Right cardiac atrium (tissue), 5 donors: ENCODE measurements at regions not wholly inside any gene's neighbourhood (a gene's known extent, or its start where the extent isn't known, plus 50 kb on each side); places are given as distances from the start of the nearest gene placed in this dataset.
"Not testable (repeated sequence)": the region's sequence is repeated elsewhere in the genome, so short reads cannot be mapped to it uniquely, and the experiment has no call there.

ENCODE experiments used
- ATAC-seq, 2 donors: fragments of 200-7000 bp; cut with Tn5 transposase; one replicate each; pipeline versions ENCODE4 v1.8.0 to v1.9.1; 2020; ENCODE audit warnings: moderate library complexity in 2 of 2, mild to moderate bottlenecking in 1 of 2
- DNase-seq, 3 donors: peaks; one replicate each; pipeline ENCODE4 v3.0.0-alpha.2; 2020
- H3K27ac ChIP-seq: one replicate; pipeline ENCODE4 v1.5.1; 2013; ENCODE audit warnings: mild to moderate bottlenecking, low read length, control low read depth, moderate library complexity
- H3K27me3 ChIP-seq: one replicate; pipeline ENCODE4 v1.6.1; 2013; ENCODE audit not compliant: control insufficient read depth, insufficient read depth
- H3K4me1 ChIP-seq: one replicate; pipeline ENCODE4 v1.6.1; 2013; ENCODE audit warnings: low read length; ENCODE audit not compliant: control insufficient read depth, insufficient read depth
- H3K4me3 ChIP-seq: one replicate; pipeline ENCODE4 v1.5.1; 2013; ENCODE audit warnings: low read length, control low read depth
- H3K9me3 ChIP-seq: one replicate; pipeline ENCODE4 v1.6.1; 2013; ENCODE audit warnings: low read length; ENCODE audit not compliant: control insufficient read depth
- WGBS: extraction: QIAGEN DNeasy Blood & Tissue Kit; methylation state at CpG from one replicate; pipeline ENCODE4 v1.1.7; 2013; 5-methylcytosine and 5-hydroxymethylcytosine counted together
- intact Hi-C, 4 donors: fragments of 100-400 bp; cut with DNase I; formaldehyde crosslinking; loops; one replicate each; pipeline versions ENCODE4 v1.11.0 to v1.14.0; 2022 to 2023
- donor health status: healthy with polysubstance abuse.
- donor health status: DM: no; HTN: yes; CAD: no.
- donor health status: DM: no; HTN: no; CAD: no.
- donor health status: DM: no; HTN: yes; CAD: no; lungs with severe emphysema.
- donor health status: DM: yes; HTN: yes; CAD: no.

- no peak for ATAC-seq
- H3K4me1 ChIP-seq, result no peaks in the 10 kb centered on the region
Measured at GRCh38 chr3:118635711-118636110, 398.9 kb downstream of the IGSF11 start.

GRCh38 chr3:118636841-118637240 is 397.8 kb downstream of the IGSF11 start:
- 58% methylated on average over 4 of the region's 4 CpGs for WGBS
- H3K4me3 ChIP-seq, result no peak overlapping the region
- no peaks in the 10 kb centered on the region for H3K27me3 ChIP-seq
- DNase-seq, result no peak
- no peak for ATAC-seq
- H3K9me3 ChIP-seq, result no peaks in the 10 kb centered on the region
- H3K4me1 ChIP-seq, result no peaks in the 10 kb centered on the region
- H3K27ac ChIP-seq, result no peak overlapping the region
- intact Hi-C loops, result no loop called here

More at GRCh38 chr3:118635711-118636110, 398.9 kb downstream of the IGSF11 start:
- 29% methylated on average over 1 of the region's 1 CpG for WGBS
- intact Hi-C loops, result no loop called here
- H3K27me3 ChIP-seq, result no peaks in the 10 kb centered on the region
- DNase-seq, result no peak
- H3K9me3 ChIP-seq, result no peaks in the 10 kb centered on the region
- no peak overlapping the region for H3K4me3 ChIP-seq
- no peak overlapping the region for H3K27ac ChIP-seq

DNA sequence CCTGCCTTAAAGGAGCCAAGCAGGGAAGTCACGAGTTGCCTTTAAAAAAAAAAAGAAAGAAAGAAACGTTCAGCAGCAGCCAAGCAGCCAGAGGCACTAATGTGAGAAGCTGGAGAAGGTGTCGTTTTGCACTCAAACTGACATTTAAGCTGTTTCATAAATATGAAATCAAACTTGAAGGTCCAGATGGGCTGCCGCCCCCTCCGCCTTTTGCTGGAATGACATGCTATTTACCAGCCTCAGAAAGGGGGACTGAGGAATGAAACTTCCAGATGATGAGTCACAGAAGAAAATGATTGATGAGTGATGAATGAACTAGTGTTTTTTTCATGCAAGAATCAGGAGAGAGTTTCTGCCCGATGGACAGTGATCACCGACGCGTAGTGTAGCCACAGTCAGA is 396.8 kb downstream of the IGSF11 start:
- Histone ChIP-seq H3K9me3 (no peaks in the 10 kb centered on the region), H3K4me1 (no peaks in the 10 kb centered on the region), H3K4me3 (no peak overlapping the region), H3K27me3 (no peaks in the 10 kb centered on the region), H3K27ac (no peak overlapping the region)
- ATAC-seq (no peak), DNase-seq (no peak)
- WGBS, result 49% methylated on average over 9 of the region's 9 CpGs
- intact Hi-C loops, result no loop called here

DNA sequence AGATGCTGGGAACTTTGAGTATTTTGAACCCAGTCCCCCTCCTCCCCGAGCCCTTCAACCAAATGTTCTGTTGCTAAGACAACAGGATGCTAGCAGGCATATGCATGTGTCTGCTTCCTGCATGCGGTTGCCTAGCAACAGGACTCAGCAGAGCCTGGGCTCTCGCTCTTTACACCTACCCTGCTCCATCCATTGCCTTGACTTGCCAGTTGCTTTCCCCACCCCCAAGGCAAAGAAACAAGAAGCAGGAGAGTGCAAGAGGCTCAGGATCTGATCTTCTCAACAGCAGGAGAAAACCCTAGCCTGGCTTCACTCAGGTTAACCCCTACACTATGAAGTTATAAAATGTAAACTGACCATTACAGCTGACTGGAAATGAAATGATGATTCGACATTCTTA is 393.0 kb downstream of the IGSF11 start:
- ATAC-seq, result no peak
- intact Hi-C loops, result no loop called here
- 20% methylated on average over 4 of the region's 4 CpGs for WGBS

DNA sequence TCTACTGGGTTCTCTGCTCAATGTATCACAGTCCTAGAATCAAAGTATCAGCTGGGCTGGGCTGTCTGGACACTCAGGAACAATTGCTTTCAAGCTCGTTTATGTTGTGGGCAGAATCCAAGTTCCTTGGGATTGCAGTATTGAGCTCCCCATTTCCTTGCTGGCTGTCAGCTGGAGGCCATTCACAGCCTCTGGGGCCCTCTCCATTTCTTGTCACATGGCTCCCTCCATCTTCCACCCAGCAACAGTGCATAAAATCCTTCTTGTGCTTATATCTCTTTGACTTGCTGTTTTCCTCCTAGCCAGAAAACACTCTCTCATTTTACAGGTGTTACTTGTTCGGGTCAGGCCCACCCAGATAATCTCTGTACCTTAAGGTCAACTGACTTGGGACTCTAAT is 363.5 kb downstream of the IGSF11 start:
- H3K9me3 ChIP-seq, result no peaks in the 10 kb centered on the region
- DNase-seq (no peak), ATAC-seq (no peak)
- no peak overlapping the region for H3K4me3 ChIP-seq
- no peak overlapping the region for H3K27ac ChIP-seq
- 55% methylated on average over 2 of the region's 2 CpGs for WGBS
- no peaks in the 10 kb centered on the region for H3K4me1 ChIP-seq
- intact Hi-C loops, result no loop called here
- no peaks in the 10 kb centered on the region for H3K27me3 ChIP-seq

More for the DNA sequence above, 393.0 kb downstream of the IGSF11 start:
- H3K27ac ChIP-seq, result no peak overlapping the region
- no peak for DNase-seq
- no peaks in the 10 kb centered on the region for H3K4me1 ChIP-seq
- H3K27me3 ChIP-seq, result no peaks in the 10 kb centered on the region
- H3K4me3 ChIP-seq, result no peak overlapping the region
- H3K9me3 ChIP-seq, result no peaks in the 10 kb centered on the region

DNA sequence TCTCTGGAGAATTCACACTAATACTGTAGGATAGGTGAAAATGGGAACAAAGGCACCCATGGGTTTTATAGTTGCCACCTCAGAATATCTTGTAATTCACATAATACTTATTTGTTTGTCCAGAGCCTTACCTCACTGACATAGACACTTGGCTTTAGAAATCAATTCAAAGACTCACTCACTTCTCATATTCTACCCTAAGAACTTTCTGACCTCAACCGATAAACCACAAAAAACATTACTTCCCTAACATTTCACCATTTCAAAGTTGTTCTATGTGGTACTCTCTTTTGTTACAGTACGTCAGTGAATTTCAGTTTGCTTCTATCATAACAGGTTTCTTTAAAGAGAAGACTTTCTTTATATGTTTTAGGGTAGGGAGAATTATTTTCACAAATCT is 359.3 kb downstream of the IGSF11 start:
- 88% methylated on average over 2 of the region's 2 CpGs for WGBS
- H3K27me3 ChIP-seq, result no peaks in the 10 kb centered on the region
- no peaks in the 10 kb centered on the region for H3K9me3 ChIP-seq
- no peaks in the 10 kb centered on the region for H3K4me1 ChIP-seq
- H3K27ac ChIP-seq, result no peak overlapping the region
- ATAC-seq, result no peak
- no peak overlapping the region for H3K4me3 ChIP-seq
- DNase-seq, result no peak
- intact Hi-C loops, result no loop called here

DNA sequence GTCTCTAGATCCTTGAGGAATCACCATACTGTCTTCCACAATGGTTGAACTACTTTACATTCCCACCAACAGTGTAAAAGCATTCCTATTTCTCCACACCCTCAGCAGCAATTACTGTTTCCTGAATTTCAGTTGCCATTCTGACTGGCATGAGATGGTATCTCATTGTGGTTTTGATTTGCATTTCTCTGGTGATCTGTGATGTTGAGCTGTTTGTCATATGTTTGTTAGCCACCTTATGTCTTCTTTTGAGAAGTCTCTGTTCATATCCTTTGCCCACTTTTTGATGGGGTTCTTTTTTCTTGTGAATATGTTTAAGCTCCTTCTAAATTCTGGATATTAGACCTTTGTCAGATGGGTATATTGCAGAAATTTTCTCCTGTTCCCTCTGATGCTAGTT is 356.0 kb downstream of the IGSF11 start:
- ATAC-seq, H3K4me3 ChIP-seq, H3K27ac ChIP-seq, H3K9me3 ChIP-seq, intact Hi-C loops, H3K4me1 ChIP-seq, DNase-seq, H3K27me3 ChIP-seq: not testable (repeated sequence)

DNA sequence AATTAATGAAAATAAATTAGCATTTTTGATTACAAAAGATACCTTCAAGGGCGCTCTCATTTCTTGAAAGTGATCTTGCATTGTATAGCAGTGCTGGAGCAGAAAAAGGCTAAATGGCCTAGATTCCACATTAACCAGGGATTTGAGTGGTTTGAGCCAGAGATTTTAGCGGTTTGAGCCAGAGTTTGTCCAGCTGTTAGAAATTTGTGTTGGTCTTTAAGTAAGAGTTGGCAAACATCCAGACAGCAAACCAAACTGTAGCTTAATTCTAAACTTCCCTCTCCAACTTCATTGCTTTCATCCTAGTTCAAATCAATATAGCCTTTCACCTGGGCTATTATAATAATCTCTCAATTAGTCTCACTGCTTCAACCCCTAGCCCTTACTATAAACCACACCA is 351.7 kb downstream of the IGSF11 start:
- ATAC-seq, result no peak
- no peaks in the 10 kb centered on the region for H3K9me3 ChIP-seq
- H3K4me1 ChIP-seq, result no peaks in the 10 kb centered on the region
- DNase-seq, result no peak
- intact Hi-C loops, result no loop called here
- H3K27ac ChIP-seq, result no peak overlapping the region
- H3K27me3 ChIP-seq, result no peaks in the 10 kb centered on the region
- 61% methylated on average over 2 of the region's 2 CpGs for WGBS
- no peak overlapping the region for H3K4me3 ChIP-seq

- H3K4me3 ChIP-seq, result no peak overlapping the region
- no peaks in the 10 kb centered on the region for H3K27me3 ChIP-seq
- H3K27ac ChIP-seq, result no peak overlapping the region
- DNase-seq, result no peak
- no peaks in the 10 kb centered on the region for H3K4me1 ChIP-seq
- 90% methylated on average over 6 of the region's 6 CpGs for WGBS
- ATAC-seq, result no peak
- intact Hi-C loops, result no loop called here
- no peaks in the 10 kb centered on the region for H3K9me3 ChIP-seq
Measured at GRCh38 chr3:118683636-118684035, 351.0 kb downstream of the IGSF11 start.

- no peak for ATAC-seq
- H3K27me3 ChIP-seq, result no peaks in the 10 kb centered on the region
- H3K4me1 ChIP-seq, result no peaks in the 10 kb centered on the region
- intact Hi-C loops, result no loop called here
- no peak overlapping the region for H3K27ac ChIP-seq
- DNase-seq, result no peak
- H3K9me3 ChIP-seq, result no peaks in the 10 kb centered on the region
- no peak overlapping the region for H3K4me3 ChIP-seq
- 66% methylated on average over 2 of the region's 2 CpGs for WGBS
Measured at GRCh38 chr3:118688396-118688884, 346.2 kb downstream of the IGSF11 start.

GRCh38 chr3:118692416-118692815 is 342.2 kb downstream of the IGSF11 start:
- H3K9me3 ChIP-seq, result no peaks in the 10 kb centered on the region
- intact Hi-C loops, result no loop called here

DNA sequence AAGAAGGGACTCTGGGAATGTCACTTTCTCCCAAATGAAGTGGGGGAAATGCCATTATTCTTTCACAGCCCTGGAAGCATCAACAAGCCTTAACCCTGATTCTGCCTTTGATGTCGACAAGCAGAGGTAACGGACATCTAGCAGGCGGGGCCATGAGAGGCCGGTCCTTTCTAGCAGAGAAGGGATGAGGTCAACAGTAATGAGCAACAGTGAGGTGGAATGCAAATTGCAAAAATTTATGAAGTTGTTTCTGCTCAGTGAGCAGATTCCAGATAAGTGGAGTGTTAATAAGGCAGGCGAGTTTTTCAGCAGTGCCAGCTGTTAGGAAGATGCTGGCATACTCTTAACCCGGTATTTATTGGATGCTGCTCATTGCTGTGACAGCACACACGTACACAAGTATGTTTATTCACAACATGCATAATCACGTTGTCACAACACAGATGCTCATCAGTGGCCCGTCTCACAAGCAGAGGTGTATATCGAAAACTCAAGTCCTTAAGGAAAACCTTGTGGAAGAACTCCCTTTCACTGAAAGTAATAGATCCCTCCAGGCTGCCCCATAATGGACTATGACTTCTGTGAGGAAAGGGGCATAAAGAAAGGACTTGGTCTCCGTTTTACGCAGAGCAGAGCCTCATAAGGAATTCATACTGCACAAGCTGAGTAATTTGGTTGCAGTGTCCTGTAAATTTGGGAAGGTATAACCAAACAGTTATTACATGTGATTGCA is 329.0 kb downstream of the IGSF11 start:
- H3K4me3 ChIP-seq, result no peak overlapping the region
- ATAC-seq (no peak), DNase-seq (no peak)
- intact Hi-C loops, result no loop called here
- no peak overlapping the region for H3K27ac ChIP-seq
- WGBS, result 66% methylated on average over 12 of the region's 12 CpGs
- no peaks in the 10 kb centered on the region for H3K4me1 ChIP-seq
- no peaks in the 10 kb centered on the region for H3K9me3 ChIP-seq
- no peaks in the 10 kb centered on the region for H3K27me3 ChIP-seq

More at GRCh38 chr3:118692416-118692815, 342.2 kb downstream of the IGSF11 start:
- no peak for ATAC-seq
- DNase-seq, result no peak
- Histone ChIP-seq H3K27me3 (no peaks in the 10 kb centered on the region), H3K4me3 (no peak overlapping the region), H3K4me1 (no peaks in the 10 kb centered on the region), H3K27ac (no peak overlapping the region)
- 60% methylated on average over 1 of the region's 1 CpG for WGBS
